T-helper 9 cell (primary cell): ENCODE measurements at regions not wholly inside any gene's neighbourhood (a gene's known extent, or its start where the extent isn't known, plus 50 kb on each side); places are given as distances from the start of the nearest gene placed in this dataset.
"Not testable (repeated sequence)": the region's sequence is repeated elsewhere in the genome, so short reads cannot be mapped to it uniquely, and the experiment has no call there.

Experiments
- DNase-seq: peaks from one replicate; pipeline ENCODE4 v3.0.0-alpha.2; 2020

- DNase-seq: no peak
Observed at GRCh38 chr1:30525971-30526651, 197.3 kb downstream of the MATN1 start.

- DNase-seq: no peak
Observed at GRCh38 chr1:30525631-30525970, 197.8 kb downstream of the MATN1 start.

- no peak for DNase-seq
Observed at GRCh38 chr1:30524840-30525617, 198.4 kb downstream of the MATN1 start.

- not testable (repeated sequence) for DNase-seq
Observed at GRCh38 chr1:30524025-30524555, 199.3 kb downstream of the MATN1 start.

GRCh38 chr1:30523055-30524020 lies 200.0 kb downstream of the MATN1 start:
- DNase-seq: no peak

- DNase-seq: no peak
Observed at GRCh38 chr1:30522031-30523004, 201.1 kb downstream of the MATN1 start.

- DNase-seq: no peak
Observed at GRCh38 chr1:30521261-30521865, 202.0 kb downstream of the MATN1 start.

GRCh38 chr1:30520476-30520875 lies 202.9 kb downstream of the MATN1 start:
- DNase-seq: no peak

- DNase-seq: no peak
Observed at GRCh38 chr1:30519201-30519763, 204.1 kb downstream of the MATN1 start.

GRCh38 chr1:30518696-30519095 lies 204.7 kb downstream of the MATN1 start:
- no peak for DNase-seq

- no peak for DNase-seq
Observed at GRCh38 chr1:30518186-30518585, 205.2 kb downstream of the MATN1 start.

- not testable (repeated sequence) for DNase-seq
Observed at GRCh38 chr1:30517666-30518065, 205.7 kb downstream of the MATN1 start.

GRCh38 chr1:30517241-30517640 lies 206.1 kb downstream of the MATN1 start:
- not testable (repeated sequence) for DNase-seq

GRCh38 chr1:30516485-30516858 lies 206.9 kb downstream of the MATN1 start:
- no peak for DNase-seq

- no peak for DNase-seq
Observed at GRCh38 chr1:30515755-30516484, 207.5 kb downstream of the MATN1 start.

- no peak for DNase-seq
Observed at GRCh38 chr1:30514945-30515344, 208.4 kb downstream of the MATN1 start.

- DNase-seq: no peak
Observed at GRCh38 chr1:30514137-30514654, 209.2 kb downstream of the MATN1 start.

- DNase-seq: no peak
Observed at GRCh38 chr1:30513396-30514136, 209.8 kb downstream of the MATN1 start.

GRCh38 chr1:30512914-30513265 lies 210.5 kb downstream of the MATN1 start:
- DNase-seq: no peak
